Natural killer cell treated with Interleukin-12 subunit alpha and Interleukin-12 subunit beta and Interleukin-15 and Interleukin-18, amount 100 ng/mL, for 72 hours (primary cell): ENCODE measurements at regions not wholly inside any gene's neighbourhood (a gene's known extent, or its start where the extent isn't known, plus 50 kb on each side); places are given as distances from the start of the nearest gene placed in this dataset.
"Not testable (repeated sequence)": the region's sequence is repeated elsewhere in the genome, so short reads cannot be mapped to it uniquely, and the experiment has no call there.

Experiments used
- ATAC-seq, 2 donors: fragments of 150-1000 bp; cut with Tn5 transposase in 1 of 2; sonication (Bioruptor Pico), chemical (Tn5 transposase) in 1 of 2; 2 replicates each; pipeline ENCODE4 v1.10.0; 2021
- DNase-seq: peaks from one replicate; pipeline ENCODE4 v3.0.0; 2022; ENCODE audit warnings: low spot score
- H3K27ac Mint-ChIP-seq, 2 donors: 1 replicate in 1 of 2; 2 replicates in 1 of 2; pipeline ENCODE4 v1.8.0; 2022; ENCODE audit warnings: mixed read lengths in 2 of 2, mild to moderate bottlenecking in 1 of 2, moderate library complexity in 1 of 2
- H3K27me3 Mint-ChIP-seq, 2 donors: 1 replicate in 1 of 2; 2 replicates in 1 of 2; pipeline ENCODE4 v1.8.0; 2022; ENCODE audit warnings: mixed read lengths in 2 of 2
- H3K36me3 Mint-ChIP-seq: one replicate; pipeline ENCODE4 v1.8.0; 2022; ENCODE audit warnings: mixed read lengths
- H3K4me1 Mint-ChIP-seq, 2 donors: 1 replicate in 1 of 2; 2 replicates in 1 of 2; pipeline ENCODE4 v1.8.0; 2022; ENCODE audit warnings: low read depth in 2 of 2, mixed read lengths in 2 of 2, mild to moderate bottlenecking in 1 of 2
- H3K4me3 Mint-ChIP-seq: one replicate; pipeline ENCODE4 v1.8.0; 2022; ENCODE audit warnings: mixed read lengths
- H3K9me3 Mint-ChIP-seq: 2 replicates; pipeline ENCODE4 v1.8.0; 2022; ENCODE audit warnings: mixed read lengths

GRCh38 chr16:88310796-88311605 lies 71.8 kb upstream of the ZNF469 start:
- Mint-ChIP-seq H3K4me3 (no peak overlapping the region), H3K9me3 (no peaks in the 10 kb centered on the region), H3K27me3 (peaks cover 7 to 14% of the 10 kb centered on the region in 2 donors), H3K36me3 (no peaks in the 10 kb centered on the region), H3K27ac (no peak overlapping the region), H3K4me1 (no peaks in the 10 kb centered on the region)
- ATAC-seq (no peak), DNase-seq (peak; percentile 37)

- H3K4me3 Mint-ChIP-seq, H3K36me3 Mint-ChIP-seq, ATAC-seq, H3K4me1 Mint-ChIP-seq, H3K9me3 Mint-ChIP-seq, H3K27ac Mint-ChIP-seq, DNase-seq: not testable (repeated sequence)
- peaks cover 7 to 14% of the 10 kb centered on the region in 2 donors for H3K27me3 Mint-ChIP-seq
These were observed 70.9 kb upstream of the ZNF469 start for GRCh38 chr16:88311860-88312259.

- Mint-ChIP-seq H3K4me1 (no peaks in the 10 kb centered on the region), H3K27ac (no peak overlapping the region), H3K9me3 (no peaks in the 10 kb centered on the region), H3K36me3 (no peaks in the 10 kb centered on the region), H3K27me3 (peaks cover 12 to 17% of the 10 kb centered on the region in 2 donors), H3K4me3 (no peak overlapping the region)
- DNase-seq: peak; percentile 23
- no peak for ATAC-seq
These were observed 70.0 kb upstream of the ZNF469 start for GRCh38 chr16:88312732-88313131.

GRCh38 chr16:88314991-88315542 lies 67.7 kb upstream of the ZNF469 start:
- Mint-ChIP-seq H3K4me1 (no peaks in the 10 kb centered on the region), H3K27me3 (peaks cover 14 to 18% of the 10 kb centered on the region in 2 donors), H3K27ac (no peak overlapping the region), H3K9me3 (no peaks in the 10 kb centered on the region), H3K36me3 (no peaks in the 10 kb centered on the region), H3K4me3 (no peak overlapping the region)
- DNase-seq (no peak), ATAC-seq (no peak)

GRCh38 chr16:88315543-88316105 lies 67.1 kb upstream of the ZNF469 start:
- Mint-ChIP-seq H3K27ac (no peak overlapping the region), H3K4me1 (no peaks in the 10 kb centered on the region), H3K4me3 (no peak overlapping the region), H3K27me3 (peaks cover 14 to 18% of the 10 kb centered on the region in 2 donors), H3K9me3 (no peaks in the 10 kb centered on the region), H3K36me3 (no peaks in the 10 kb centered on the region)
- DNase-seq (no peak), ATAC-seq (peak in 1 of 2 donors; percentile 33)

GRCh38 chr16:88316151-88316550 lies 66.6 kb upstream of the ZNF469 start:
- DNase-seq: no peak
- no peak overlapping the region for H3K4me3 Mint-ChIP-seq
- no peaks in the 10 kb centered on the region for H3K4me1 Mint-ChIP-seq
- no peak for ATAC-seq
- H3K9me3 Mint-ChIP-seq: no peaks in the 10 kb centered on the region
- peaks cover 14 to 15% of the 10 kb centered on the region in 2 donors for H3K27me3 Mint-ChIP-seq
- no peak overlapping the region for H3K27ac Mint-ChIP-seq
- H3K36me3 Mint-ChIP-seq: no peaks in the 10 kb centered on the region

GRCh38 chr16:88316941-88317612 lies 65.7 kb upstream of the ZNF469 start:
- Mint-ChIP-seq H3K36me3 (no peaks in the 10 kb centered on the region), H3K9me3 (no peaks in the 10 kb centered on the region), H3K27ac (no peak overlapping the region), H3K27me3 (peaks cover 14 to 15% of the 10 kb centered on the region in 2 donors), H3K4me3 (no peak overlapping the region), H3K4me1 (no peaks in the 10 kb centered on the region)
- no peak for DNase-seq
- ATAC-seq: no peak

GRCh38 chr16:88317613-88317965 lies 65.2 kb upstream of the ZNF469 start:
- no peaks in the 10 kb centered on the region for H3K36me3 Mint-ChIP-seq
- ATAC-seq: no peak

GRCh38 chr16:88318051-88318450 lies 64.7 kb upstream of the ZNF469 start:
- Mint-ChIP-seq H3K9me3 (no peaks in the 10 kb centered on the region), H3K4me3 (no peak overlapping the region), H3K27me3 (peaks cover 12 to 14% of the 10 kb centered on the region in 2 donors), H3K27ac (no peak overlapping the region), H3K4me1 (no peaks in the 10 kb centered on the region), H3K36me3 (no peaks in the 10 kb centered on the region)
- ATAC-seq (no peak), DNase-seq (peak; percentile 58)

More at GRCh38 chr16:88317613-88317965, 65.2 kb upstream of the ZNF469 start:
- Mint-ChIP-seq H3K4me1 (no peaks in the 10 kb centered on the region), H3K4me3 (no peak overlapping the region), H3K27ac (no peak overlapping the region), H3K27me3 (peaks cover 12 to 14% of the 10 kb centered on the region in 2 donors), H3K9me3 (no peaks in the 10 kb centered on the region)
- DNase-seq: no peak

- Mint-ChIP-seq H3K27me3 (peaks cover 8 to 10% of the 10 kb centered on the region in 2 donors), H3K36me3 (no peaks in the 10 kb centered on the region), H3K4me3 (no peak overlapping the region), H3K27ac (no peak overlapping the region), H3K4me1 (no peaks in the 10 kb centered on the region), H3K9me3 (no peaks in the 10 kb centered on the region)
- DNase-seq (no peak), ATAC-seq (no peak)
These were observed 64.2 kb upstream of the ZNF469 start for GRCh38 chr16:88318521-88318920.

- Mint-ChIP-seq H3K36me3 (no peaks in the 10 kb centered on the region), H3K4me3 (no peak overlapping the region), H3K9me3 (no peaks in the 10 kb centered on the region), H3K27me3 (peaks cover 6 to 7% of the 10 kb centered on the region in 2 donors), H3K4me1 (no peaks in the 10 kb centered on the region), H3K27ac (no peak overlapping the region)
- no peak for DNase-seq
- no peak for ATAC-seq
These were observed 63.4 kb upstream of the ZNF469 start for GRCh38 chr16:88319116-88319965.

- Mint-ChIP-seq H3K27ac (no peak overlapping the region), H3K9me3 (no peaks in the 10 kb centered on the region), H3K4me3 (no peak overlapping the region), H3K4me1 (no peaks in the 10 kb centered on the region), H3K27me3 (peaks cover 6 to 7% of the 10 kb centered on the region in 2 donors), H3K36me3 (no peaks in the 10 kb centered on the region)
- DNase-seq (no peak), ATAC-seq (no peak)
These were observed 61.7 kb upstream of the ZNF469 start for GRCh38 chr16:88320947-88321634.
